Stimulated activated CD8-positive, alpha-beta memory T cell treated with anti-CD3 and anti-CD28 coated beads, Interleukin-7, amount 100 ng/mL, for 1 hour (primary cell): ENCODE measurements at regions not wholly inside any gene's neighbourhood (a gene's known extent, or its start where the extent isn't known, plus 50 kb on each side); places are given as distances from the start of the nearest gene placed in this dataset.
"Not testable (repeated sequence)": the region's sequence is repeated elsewhere in the genome, so short reads cannot be mapped to it uniquely, and the experiment has no call there.

Source experiments
- DNase-seq, 2 donors: peaks; one replicate each; pipeline ENCODE4 v3.0.0-alpha.2; 2020; ENCODE audit warnings: low read depth in 2 of 2

DNA sequence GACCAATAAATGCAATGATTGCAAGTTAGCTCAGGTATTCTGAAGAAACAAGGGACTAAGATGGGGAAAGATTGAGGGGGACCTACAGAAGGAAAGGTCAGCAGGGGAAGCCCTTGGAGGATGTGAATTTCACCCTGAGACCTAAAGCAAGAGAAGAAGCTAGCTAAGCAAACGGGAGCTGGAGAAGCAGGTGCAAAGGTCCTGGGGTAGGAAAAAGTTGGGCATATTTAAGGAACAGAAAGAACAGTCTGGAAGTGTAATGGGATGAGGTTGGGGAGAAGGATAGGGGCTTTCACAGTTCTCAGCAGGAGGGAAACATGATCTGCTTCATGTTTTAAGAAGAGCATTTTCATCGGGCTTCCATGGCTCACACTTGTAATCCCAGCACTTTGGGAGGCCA lies 89.7 kb upstream of the SLC45A1 start:
- DNase-seq = no peak

DNA sequence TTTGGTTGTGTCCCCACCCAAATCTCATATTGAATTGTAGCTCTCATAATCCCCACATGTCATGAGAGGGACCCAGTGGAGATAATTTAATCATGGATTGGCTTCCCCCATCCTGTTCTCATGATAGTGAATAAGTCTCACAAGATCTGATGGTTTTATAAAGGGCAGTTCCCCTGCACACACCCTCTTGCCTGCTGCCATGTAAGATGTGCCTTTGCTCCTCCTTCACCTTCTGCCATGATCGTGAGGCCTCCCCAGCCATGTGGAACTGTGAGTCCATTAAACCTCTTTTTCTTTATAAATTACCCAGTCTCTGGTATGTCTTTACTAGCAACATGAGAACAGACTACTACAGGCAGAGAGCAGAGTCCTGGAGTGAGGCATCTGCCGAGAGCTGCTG lies 90.2 kb upstream of the SLC45A1 start:
- DNase-seq = not testable (repeated sequence)

DNA sequence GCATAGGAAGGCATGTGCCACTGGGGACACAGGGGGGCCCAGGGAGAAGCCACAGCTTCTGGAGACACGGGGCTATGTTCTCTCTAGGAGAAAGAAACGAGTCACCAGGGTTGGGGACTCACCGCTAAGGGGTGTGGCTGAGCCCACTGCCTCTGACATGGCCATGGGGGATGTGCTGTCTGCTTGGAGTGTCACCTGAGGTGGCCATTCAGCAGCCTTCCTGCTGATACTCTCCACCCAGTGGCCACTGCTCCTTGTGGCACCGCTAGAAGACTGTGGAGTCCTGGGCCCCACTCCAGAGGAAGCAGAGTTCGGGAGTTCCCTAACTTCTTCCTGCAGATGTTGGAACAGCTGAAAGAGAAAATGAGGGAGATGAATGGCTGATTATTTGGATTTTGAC lies 91.2 kb upstream of the SLC45A1 start:
- no peak for DNase-seq

DNA sequence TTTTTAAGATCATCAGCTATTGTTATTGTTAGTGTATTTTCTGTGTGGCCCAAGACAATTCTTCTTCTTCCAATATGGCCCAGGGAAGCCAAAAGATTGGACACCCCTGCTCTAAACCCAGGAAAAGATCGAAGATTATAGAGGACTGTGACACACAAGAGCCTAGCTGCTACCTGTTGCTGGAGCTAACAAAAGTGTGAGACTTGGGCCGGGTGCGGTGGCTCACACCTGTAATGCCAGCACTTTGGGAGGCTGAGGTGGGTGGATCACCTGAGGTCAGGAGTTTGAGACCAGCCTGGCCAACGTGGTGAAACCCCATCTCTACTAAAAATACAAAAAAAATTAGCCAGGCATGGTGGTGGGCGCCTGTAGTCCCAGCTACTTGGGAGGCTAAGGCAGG lies 91.9 kb upstream of the SLC45A1 start:
- DNase-seq = not testable (repeated sequence)

DNA sequence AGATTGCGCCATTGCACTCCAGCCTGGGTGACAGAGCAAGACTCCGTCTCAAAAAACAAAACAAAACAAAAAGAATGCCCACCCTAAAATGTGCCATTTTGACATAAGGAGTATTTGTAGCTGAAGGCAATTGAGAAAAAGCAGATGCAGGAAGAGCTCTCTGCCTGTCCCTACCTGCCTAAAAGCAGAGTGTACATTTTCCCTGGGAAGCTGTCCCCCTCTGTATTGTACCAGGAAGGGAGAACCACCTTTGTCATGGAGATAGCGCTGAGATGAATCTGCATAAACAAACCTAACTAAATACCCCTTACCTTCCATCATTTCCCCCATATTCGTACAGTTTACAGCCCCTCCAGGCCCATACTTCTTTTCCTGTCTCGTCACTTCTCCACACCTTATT lies 94.4 kb upstream of the SLC45A1 start:
- DNase-seq = no peak

DNA sequence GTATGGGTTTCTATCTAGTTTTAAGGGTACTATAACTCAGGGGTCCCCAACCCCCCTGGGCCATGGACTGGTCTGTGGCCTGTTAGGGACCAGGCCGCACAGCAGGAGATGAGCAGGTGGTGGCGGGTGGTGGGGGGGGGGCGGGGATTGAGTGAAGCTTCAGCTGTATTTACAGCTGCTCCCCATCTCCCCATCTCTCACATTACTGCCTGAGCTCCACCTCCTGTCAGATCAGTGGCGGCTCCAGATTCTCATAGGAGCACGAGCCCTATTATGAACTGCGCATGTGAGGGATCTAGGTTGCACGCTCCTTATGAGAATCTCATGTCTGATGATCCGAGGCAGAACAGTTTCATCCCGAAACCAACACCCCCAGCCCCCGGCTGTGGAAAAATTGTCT lies 95.1 kb upstream of the SLC45A1 start:
- DNase-seq = no peak

DNA sequence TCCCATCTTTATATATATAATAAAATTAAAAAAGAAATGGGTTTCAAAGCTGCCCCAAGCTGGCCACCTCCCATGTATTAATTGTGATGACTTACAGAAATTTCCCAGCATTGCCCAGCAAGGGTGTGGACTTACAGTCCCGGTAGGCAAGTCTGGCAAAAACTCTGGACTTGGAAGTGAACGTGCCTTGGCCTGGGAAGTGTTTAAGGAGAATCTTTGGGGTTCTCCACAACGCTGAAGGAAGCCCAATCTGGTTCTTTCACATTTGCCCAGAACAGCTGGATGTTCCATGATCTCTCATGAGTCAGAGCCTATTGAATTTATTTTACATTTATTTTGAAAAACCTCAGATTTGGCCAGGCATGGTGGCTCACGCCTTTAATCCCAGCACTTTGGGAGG lies 98.4 kb upstream of the SLC45A1 start:
- DNase-seq = no peak

DNA sequence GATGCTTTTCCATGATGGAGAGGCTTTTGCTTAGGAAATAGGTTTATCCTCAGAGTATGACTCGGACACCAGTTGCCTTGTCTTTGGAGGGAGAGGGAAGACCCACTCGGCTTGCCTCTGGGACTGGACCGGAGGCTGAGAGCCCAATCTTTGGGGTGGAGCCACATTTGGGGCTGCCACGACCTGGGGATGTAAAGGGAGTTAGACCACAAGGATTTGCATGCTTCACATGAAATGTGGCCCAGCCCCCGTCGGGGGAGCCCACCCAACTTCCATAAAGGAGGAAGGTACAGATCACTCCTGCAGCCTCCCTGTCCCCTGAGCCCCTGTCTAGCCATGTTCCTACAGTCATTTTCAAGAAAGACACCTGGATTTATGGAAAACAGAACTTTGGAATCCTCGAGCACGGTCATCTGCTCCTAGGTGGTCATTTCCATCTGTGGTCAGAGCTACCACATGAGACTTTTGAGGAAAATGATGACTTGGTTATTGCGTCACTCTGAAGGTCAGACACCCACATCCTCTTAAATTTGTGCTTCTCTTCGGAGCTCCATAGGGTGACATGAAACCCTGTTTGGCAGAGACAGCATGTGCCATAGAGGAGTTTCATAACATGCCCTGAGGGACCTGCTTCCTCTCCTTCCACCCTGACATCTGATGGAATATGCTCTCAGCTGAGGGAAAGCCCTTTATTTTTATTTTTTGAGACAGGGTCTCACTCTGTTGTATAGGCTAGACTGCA lies 99.4 kb upstream of the SLC45A1 start:
- no peak for DNase-seq

DNA sequence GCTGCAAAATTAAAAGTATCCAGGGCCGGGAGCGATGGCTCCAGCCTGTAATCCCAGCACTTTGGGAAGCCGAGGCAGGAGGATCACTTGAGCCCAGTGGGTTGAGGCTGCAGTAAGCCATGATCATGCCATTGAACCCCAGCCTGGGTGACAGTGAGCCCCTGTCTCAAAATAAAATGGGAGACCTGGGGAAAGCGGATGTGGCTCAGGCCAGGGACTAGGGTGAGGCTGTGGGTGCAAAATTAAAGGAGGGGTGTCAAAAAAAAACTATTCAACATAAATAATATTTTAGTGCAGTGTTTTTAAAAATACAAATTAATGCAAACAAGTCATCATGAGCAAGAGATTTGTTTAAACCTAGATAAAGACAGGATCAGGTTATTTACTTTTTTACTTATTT lies 100.1 kb upstream of the SLC45A1 start:
- no peak for DNase-seq

DNA sequence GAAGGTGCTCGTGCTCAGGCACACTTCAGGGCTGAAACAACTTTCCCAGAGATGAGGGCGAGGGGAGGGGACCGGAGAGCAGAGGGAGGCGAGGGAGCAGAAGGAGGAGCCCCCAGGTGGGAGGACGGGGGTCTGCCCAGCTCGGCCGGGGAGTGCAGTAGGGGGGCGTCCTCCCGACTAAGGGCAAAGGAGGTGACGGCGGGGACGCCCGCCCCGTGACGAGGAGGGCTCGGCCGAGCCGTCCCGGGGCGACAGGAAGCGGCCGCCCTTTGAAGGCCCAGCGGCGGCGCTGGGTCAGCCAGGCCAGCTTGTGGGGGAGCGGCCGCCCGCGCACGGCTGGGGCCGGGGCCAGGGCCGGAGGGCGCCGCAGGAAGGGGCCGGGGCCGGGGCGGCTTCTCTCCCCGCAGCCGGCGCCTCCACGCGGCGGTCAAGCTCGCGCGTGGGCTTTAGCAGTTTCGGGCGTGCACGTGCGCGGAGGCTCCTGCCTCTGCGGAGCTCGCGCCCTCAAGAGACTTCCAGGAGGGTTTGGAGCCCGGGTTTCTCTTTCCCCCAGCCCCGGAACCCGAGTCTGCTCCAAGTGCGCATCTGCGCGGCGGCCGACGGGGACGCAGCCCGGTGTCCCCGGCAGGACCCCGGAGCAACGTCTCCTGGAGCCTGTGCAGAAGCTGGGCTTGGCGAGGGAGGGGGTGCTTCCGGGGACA lies 100.8 kb upstream of the SLC45A1 start:
- DNase-seq = no peak

DNA sequence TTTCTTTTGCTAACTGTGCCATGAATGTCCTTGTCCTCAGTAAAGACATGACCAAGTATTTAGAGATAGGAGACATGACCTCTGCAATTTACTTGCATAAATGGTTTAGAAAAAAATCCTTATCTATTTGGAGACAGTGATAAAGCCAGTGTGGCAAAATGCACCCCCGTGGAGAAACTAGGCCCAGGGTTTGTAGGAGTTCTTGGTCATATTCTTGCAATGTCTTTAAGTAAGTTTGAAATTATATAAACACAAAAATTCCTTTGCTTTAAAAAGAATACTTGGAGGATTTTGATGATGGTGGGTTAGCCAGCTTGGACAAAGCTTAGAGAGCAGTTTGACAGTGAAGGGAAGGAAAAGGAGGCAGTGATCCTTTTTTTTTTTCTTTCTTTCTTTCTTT lies 101.9 kb upstream of the SLC45A1 start:
- DNase-seq = no peak

DNA sequence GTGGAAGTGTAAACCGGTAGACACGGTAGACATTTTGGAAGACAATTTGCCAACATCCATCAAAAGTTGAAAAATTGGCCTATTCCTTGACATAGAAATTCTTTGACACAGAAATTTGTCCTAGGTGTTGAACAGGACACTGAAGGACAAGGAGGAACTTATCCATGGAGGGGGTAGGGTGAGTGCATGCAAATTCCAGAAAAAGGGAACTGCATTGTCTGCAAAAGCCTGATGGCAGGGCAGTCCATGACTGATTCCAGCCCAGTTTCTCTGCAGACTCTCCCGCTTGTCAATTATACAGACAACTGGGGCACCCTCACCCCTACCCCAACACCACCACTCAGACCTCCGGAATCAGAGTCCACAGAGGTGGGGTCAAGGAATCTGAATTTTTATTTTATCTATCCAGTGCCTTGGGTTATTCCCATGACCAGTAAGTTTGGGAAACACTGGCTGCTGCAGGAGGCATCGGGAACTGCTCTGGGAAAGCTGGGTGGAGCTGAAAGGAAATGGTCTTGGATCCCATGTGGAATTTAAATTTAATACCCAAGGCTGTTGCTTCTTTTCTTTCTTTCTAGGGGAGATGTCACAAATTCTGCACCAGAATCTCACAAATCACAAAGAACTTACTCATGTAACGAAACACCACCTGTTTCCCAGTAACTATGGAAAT lies 103.3 kb upstream of the SLC45A1 start:
- DNase-seq = no peak

DNA sequence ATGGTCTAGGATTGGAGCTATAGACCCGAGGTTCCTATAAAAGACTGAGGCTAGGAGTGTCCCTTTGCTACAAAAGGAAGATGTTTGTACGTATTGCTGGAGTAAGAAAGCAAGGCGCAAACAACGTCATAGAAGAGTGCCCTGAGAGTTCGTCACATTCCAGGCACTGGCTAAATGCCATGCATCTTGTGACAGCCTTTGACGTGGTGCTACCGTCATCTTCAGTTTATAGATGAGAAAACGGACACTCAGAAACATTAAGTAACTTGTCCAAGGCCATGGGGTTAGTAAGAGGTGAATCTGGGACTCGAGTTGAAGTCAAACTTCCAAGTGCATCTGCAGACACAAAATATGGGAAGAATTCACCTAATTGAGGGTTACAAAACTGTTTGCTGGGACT lies 104.2 kb upstream of the SLC45A1 start:
- no peak for DNase-seq

DNA sequence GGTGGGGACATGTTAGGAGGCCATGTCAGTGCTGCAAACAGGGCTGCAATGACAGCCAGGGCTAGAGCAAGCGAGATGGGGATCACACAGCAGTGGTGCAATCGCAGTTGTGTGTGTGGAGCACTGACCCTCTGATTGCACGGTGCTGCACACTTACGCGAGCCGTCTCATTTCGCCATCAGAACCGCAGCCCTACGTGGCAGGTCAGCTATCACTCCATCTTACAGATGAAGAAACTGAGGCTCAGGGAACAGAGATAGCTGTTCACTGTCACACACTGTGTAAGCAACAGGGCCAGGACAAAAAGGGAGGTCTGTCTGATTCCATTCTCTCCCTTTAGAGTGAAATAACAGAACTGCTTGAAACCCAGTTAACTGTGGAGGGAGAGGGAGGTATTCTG lies 104.8 kb upstream of the SLC45A1 start:
- no peak for DNase-seq

DNA sequence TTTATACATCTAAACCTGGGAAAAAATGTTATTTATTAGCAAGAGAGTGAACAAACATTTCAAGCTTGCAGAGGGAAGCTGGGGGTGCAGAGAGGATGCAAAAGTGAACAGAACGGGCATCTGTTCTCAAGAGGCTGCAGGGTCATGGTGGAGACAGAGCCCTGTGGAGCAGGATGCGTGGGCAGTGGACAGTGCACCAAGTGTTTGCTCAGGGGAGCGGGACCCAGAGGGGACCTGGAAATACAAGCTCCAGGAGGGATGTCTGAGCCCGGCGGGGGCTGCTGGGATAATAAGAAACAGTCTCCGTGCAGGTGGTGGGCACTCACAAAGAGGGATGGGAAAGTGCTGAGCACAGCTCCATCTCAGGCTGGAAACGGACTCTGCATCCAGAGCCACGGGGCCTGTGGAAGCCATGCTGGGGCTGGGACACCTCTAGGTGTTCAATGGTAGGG lies 105.3 kb upstream of the SLC45A1 start:
- DNase-seq = no peak

DNA sequence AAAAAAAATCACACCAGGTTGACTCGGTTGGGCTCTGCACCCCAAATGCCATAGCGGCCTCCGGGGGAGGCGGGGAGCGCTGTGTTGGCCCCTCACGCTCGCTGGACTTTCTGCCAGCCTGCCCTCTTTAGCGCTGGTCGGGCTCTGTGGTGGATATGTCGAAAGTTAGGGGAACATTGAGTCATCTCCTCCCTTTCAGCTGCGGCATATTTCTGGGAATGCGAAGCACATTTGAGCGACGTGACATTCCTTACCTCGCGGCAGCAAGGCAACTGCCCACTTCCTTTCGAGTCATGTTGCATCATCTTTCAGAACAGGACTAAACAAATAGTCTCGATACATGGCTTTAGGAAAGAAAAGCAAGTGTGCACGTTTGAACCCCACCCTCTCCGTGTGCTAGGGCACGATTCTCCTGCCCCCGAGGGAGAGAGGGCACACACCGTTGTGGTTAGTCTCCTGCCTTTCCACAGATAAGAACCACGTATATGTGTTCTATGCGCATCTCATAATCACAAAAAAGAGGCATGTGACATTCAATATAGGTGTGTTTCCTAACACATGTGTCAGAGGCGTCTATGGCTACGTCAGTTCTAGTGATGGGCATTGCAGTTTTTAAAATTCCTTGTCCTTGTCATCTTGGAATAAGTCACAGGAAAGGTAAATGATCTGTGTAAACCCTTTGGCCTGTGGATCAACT lies 105.9 kb upstream of the SLC45A1 start:
- no peak for DNase-seq

DNA sequence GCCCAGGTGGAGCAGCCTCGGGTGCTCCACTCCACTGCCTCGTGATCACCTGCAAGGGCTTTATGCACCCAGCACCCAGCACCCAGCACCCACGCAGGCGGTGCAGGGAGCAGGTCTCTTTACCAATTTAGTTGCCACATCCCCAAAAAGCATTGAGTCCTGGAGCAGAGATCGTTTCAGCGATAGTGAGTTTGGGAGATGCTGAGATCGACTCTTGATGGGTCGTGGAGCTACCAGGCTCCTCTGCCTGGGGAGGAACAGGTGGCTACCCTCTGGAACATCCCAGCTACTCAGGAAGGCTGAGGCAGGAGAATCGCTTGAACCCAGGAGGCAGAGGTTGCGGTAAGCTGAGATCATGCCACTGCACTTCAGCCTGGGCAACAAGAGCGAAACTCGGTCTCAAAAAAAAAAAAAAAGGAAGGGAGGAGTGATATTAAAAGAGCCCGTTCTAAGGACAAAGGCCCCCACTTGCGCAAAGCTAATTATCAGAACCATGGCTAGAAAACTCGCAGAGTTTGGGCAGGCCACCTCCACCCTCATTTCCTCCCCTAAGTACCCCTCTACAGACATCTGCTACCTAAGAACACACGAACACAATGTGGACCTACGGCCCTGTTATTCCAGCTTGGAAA lies 106.5 kb upstream of the SLC45A1 start:
- no peak for DNase-seq

DNA sequence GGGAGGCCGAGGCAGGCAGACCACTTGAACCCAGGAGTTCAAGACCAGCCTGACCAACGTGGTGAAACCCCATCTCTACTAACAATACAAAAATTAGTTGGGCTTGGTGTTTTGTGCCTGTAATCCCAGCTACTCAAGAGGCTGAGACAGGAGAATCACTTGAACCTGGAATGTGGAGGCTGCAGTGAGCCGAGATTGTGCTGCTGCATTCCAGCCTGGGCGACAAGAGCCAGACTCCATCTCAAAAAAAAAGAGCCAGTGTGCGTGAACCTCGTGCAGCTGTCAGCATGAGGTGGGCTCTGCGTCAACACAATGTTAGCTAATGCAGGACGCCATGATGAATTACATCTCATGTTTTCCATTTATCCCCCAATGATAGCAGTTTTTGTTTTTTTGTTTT lies 110.7 kb upstream of the SLC45A1 start:
- no peak for DNase-seq

DNA sequence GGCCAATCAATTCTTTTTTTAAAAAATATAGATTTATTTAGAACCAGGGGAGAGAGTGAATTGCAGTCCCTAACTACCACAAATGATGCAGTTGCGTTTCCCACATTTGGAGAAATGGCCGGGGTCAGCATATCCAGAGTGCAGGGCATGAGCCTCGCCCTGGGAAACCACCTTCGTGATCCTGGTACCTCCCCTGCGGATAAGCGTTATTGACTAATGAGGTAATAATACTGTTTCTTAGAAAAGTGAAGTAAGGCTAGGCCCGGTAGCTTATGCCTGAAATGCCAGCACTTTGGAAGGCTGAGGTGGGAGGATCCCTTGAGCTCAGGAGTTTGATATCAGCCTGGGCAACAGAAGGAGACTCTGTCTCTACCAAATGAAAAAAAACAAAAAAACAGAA lies 111.5 kb upstream of the SLC45A1 start:
- DNase-seq = no peak

DNA sequence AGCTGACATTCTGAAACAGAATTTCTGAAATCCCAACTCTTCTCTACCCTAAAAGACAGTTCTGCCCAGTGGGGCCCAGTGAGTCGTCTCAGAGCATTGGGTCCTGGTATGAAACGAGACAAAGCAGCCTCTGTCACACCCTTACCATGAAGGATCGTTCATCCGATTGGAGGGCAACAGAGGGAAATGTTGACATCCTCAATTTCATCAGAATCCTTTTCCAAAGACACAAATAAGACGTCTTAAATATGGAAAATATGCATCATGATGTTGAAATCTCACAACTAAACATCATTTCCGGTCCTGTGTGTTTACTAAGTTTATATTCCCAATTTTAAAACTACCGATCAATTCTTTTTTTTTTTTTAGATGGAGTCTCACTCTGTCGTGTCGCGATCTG lies 112.1 kb upstream of the SLC45A1 start:
- DNase-seq = no peak

DNA sequence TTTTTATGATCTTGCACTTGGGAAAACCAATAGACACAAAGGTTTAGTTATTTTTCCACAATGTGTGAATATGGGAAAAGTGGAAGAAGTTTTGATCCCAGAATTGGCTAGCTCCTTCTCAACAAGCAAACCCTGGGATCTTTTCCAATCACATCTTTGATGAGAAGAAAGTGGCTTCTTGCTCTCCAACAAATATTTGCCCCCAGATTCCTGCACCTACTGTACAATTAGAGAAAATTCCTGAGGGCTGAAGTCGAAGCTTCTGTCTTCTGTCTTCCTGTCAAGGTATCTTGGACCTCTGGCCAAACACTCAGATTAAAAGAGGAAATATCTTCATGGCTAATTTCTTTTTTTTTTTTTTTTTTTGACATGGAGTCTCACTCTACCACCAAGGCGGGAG lies 113.1 kb upstream of the SLC45A1 start:
- no peak for DNase-seq

DNA sequence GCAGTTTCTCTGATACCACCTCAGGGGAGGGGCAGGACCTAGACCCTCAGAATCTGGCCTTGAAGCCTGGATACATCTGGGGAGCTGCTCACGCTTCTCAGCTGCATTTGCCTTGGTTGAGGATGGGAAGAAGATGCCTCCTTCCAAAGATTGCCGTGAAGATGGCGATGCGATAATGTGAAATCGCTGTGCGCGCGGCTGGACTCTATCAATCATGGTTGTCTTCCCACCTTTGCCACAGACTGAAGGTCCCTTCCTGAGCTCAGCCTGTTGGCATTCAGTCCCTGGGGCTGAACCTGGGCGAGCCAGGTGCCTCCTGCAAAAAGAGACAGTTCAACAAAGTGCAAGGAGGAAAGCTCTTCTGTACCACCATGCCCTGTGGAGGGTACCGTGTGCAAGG lies 114.4 kb upstream of the SLC45A1 start:
- no peak for DNase-seq
